Testis (tissue), 2 donors: ENCODE measurements at regions not wholly inside any gene's neighbourhood (a gene's known extent, or its start where the extent isn't known, plus 50 kb on each side); places are given as distances from the start of the nearest gene placed in this dataset.

Experiments used
- DNase-seq: peaks from one replicate; pipeline ENCODE4 v3.0.0-alpha.2; 2019
- H3K27ac ChIP-seq, 2 donors: fragments of 200-600 bp; sonication (generic); one replicate each; pipeline ENCODE4 v1.5.1; 2019
- H3K27me3 ChIP-seq: fragments of 200-600 bp; sonication (generic); one replicate; pipeline ENCODE4 v1.5.1; 2019
- H3K36me3 ChIP-seq: fragments of 200-600 bp; sonication (generic); one replicate; pipeline ENCODE4 v1.5.1; 2017; ENCODE audit warnings: low read depth; ENCODE audit errors: missing control alignments
- H3K4me1 ChIP-seq: fragments of 200-600 bp; sonication (generic); one replicate; pipeline ENCODE4 v1.5.1; 2019
- H3K4me3 ChIP-seq, 2 donors: fragments of 200-600 bp; sonication (generic); one replicate each; pipeline ENCODE4 v1.5.1; 2017 to 2019
- H3K9me3 ChIP-seq: fragments of 200-600 bp; sonication (generic); one replicate; pipeline ENCODE4 v1.5.1; 2017
- POLR2A ChIP-seq: fragments of 450-650 bp; IDR thresholded peaks from one replicate; pipeline ENCODE4 v1.6.1; 2017; ENCODE audit warnings: antibody characterized with exemption, mild to moderate bottlenecking, moderate library complexity
- WGBS, 2 donors: methylation state at CpG; one replicate each; pipeline ENCODE4 v1.1.5; 2018; 5-methylcytosine and 5-hydroxymethylcytosine counted together
- intact Hi-C: fragments of 100-400 bp; cut with DNase I; formaldehyde crosslinking; loops from one replicate; pipeline ENCODE4 v1.15.1; 2023; ENCODE audit warnings: low total_unique reads
- TF ChIP-seq, protein P1 (sequence below), 3 experiments: fragments of 450-650 bp in 2 of 3; fragments of 200-600 bp in 1 of 3; sonication (generic) in 1 of 3; IDR thresholded peaks; one replicate each; pipeline ENCODE4 v1.5.1; 2016 to 2019; ENCODE audit warnings: antibody characterized with exemption in 3 of 3, mild to moderate bottlenecking in 2 of 3, moderate library complexity in 1 of 3

DNA sequence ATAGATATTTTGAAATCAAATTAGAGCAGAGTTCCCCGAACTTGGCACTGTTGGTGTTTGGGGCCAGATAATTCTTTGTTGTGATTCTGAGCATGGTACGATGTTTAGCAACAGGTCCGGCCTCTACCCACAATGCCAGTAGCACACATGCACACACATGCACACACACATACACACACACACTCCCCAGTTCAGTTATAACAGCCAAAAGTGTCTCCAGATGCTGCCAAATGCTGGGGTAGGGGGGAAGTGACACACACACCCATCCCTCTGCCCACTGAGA lies 96.8 kb upstream of the PSMD7 start:
- intact Hi-C loops: no loop called here
- 85 to 88% methylated on average over 3 of the region's 3 CpGs for WGBS, 2 donors
- Histone ChIP-seq H3K27me3 (no peaks in the 10 kb centered on the region), H3K36me3 (no peaks in the 10 kb centered on the region), H3K4me1 (no peaks in the 10 kb centered on the region), H3K4me3 (no peak overlapping the region), H3K9me3 (no peaks in the 10 kb centered on the region), H3K27ac (no peak overlapping the region)
- TF ChIP-seq POLR2A: no peak
- TF ChIP-seq, protein P1, sequence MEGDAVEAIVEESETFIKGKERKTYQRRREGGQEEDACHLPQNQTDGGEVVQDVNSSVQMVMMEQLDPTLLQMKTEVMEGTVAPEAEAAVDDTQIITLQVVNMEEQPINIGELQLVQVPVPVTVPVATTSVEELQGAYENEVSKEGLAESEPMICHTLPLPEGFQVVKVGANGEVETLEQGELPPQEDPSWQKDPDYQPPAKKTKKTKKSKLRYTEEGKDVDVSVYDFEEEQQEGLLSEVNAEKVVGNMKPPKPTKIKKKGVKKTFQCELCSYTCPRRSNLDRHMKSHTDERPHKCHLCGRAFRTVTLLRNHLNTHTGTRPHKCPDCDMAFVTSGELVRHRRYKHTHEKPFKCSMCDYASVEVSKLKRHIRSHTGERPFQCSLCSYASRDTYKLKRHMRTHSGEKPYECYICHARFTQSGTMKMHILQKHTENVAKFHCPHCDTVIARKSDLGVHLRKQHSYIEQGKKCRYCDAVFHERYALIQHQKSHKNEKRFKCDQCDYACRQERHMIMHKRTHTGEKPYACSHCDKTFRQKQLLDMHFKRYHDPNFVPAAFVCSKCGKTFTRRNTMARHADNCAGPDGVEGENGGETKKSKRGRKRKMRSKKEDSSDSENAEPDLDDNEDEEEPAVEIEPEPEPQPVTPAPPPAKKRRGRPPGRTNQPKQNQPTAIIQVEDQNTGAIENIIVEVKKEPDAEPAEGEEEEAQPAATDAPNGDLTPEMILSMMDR (IDR thresholded peaks at IDR 0.05): no peak
- DNase-seq: no peak

DNA sequence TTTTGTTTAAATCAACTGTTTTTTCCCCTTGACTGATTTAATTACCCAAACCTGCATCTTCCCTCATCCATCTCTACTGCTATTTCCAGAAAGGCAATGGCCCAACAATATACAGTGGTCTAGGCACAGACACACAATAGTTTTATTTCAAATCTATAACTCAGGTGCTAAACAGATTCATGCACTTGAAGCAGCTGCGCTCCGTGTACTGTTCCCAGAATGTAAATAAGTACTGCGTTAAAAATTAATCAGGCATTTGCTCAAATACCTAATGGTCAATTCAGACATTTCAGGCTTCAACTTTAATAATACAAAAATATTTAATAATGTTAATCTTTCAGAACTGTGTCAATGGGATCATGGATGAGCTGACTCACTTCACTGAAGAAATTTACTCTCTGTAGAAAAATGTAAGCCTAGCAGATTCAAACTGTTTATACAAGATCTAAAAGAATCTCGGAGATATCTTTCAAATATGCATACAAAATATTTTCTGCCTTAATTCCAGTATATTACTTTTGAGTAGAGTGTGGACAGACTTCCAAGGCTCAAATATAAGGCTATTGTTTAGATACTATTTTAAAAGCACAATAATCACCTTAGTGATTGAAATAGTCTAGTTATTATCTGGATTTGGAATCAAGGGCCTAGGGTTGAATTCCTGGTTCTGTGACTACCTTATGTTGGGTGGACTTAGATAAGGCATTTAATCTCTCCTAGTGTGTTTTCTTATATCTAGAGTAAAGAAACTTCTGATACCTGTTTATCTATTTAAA lies 97.4 kb upstream of the PSMD7 start:
- TF ChIP-seq POLR2A: no peak
- TF ChIP-seq, protein P1 (IDR thresholded peaks at IDR 0.05): no peak
- DNase-seq: no peak
- WGBS, 2 donors: 93 to 98% methylated on average over 4 of the region's 4 CpGs
- H3K4me1 ChIP-seq: no peaks in the 10 kb centered on the region
- intact Hi-C loops: no loop called here
- no peaks in the 10 kb centered on the region for H3K27me3 ChIP-seq
- no peaks in the 10 kb centered on the region for H3K36me3 ChIP-seq
- H3K27ac ChIP-seq: no peak overlapping the region
- no peak overlapping the region for H3K4me3 ChIP-seq
- H3K9me3 ChIP-seq: no peaks in the 10 kb centered on the region

DNA sequence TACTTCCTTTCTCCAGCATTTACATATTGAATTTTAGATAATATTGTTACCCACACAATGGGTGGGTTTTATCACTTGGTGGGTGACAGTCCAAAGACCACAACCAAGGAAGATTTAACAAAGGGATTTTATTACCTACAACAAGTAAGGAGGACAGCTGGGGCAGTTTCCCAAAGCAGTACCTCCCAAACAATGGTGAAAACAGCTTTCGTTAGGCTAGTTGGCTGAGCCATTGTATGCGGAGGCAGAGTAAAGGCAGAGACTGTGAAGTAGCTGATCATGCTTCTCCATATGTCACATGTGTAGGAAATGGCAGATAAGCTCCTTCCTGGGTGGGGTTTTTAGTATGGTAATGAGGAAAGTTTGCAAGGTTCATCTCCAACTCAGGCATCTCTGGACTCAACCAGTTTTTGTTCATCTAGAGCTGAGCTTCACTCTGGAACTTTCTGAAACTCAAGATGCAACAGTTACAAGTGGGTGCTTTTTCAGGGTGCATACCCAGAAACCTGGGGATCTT lies 104.3 kb upstream of the PSMD7 start:
- no peak overlapping the region for H3K4me3 ChIP-seq
- H3K36me3 ChIP-seq: no peaks in the 10 kb centered on the region
- no peaks in the 10 kb centered on the region for H3K27me3 ChIP-seq
- no peaks in the 10 kb centered on the region for H3K4me1 ChIP-seq
- H3K9me3 ChIP-seq: no peaks in the 10 kb centered on the region
- intact Hi-C loops: no loop called here
- 95 to 100% methylated on average over 2 of the region's 2 CpGs for WGBS, 2 donors
- no peak for TF ChIP-seq POLR2A
- TF ChIP-seq, protein P1 (IDR thresholded peaks at IDR 0.05): no peak
- H3K27ac ChIP-seq: no peak overlapping the region
- no peak for DNase-seq

DNA sequence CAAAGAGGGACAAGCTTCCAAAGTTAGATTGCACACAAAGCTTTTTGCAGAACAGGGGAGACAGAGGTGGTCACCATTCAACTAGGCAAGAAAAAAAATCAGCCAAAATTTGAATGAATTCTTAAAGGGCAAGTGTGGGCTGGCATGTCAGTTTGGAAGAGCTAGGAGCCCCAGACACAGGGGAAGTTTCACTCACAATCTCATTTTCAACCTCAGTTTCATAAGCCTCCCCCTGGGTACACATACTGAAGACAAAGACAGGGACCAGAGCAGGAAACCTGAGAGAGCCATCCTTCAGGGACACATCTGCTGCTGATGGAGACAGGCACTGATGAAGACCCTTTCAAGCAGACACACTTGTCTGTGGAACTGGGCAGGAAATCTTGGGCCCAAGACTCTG lies 106.3 kb upstream of the PSMD7 start:
- no peak for TF ChIP-seq POLR2A
- TF ChIP-seq, protein P1 (IDR thresholded peaks at IDR 0.05): no peak

DNA sequence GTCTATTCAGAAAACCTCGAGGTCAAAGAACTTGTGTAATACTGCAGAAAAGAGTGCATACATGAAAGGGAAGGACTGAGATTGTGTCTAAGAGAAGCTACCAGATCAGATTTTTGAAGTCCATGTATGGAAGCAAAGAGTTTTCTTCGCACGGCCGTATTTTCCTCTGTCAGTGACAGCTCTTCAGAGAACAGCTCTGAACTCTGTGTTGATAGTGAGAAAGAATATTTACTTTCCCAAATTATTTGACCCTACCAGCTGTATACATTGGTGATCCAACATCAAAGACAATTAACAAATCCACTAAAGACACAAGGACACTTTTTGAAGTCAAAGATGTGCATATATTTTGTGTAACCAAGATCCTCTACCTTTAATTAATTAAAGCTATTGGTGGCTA lies 107.8 kb upstream of the PSMD7 start:
- H3K27ac ChIP-seq: no peak overlapping the region
- WGBS, 2 donors: 91 to 93% methylated on average over 4 of the region's 4 CpGs
- no peaks in the 10 kb centered on the region for H3K36me3 ChIP-seq
- TF ChIP-seq, protein P1 (IDR thresholded peaks at IDR 0.05): no peak
- no peak for TF ChIP-seq POLR2A
- H3K9me3 ChIP-seq: no peaks in the 10 kb centered on the region
- intact Hi-C loops: no loop called here
- DNase-seq: no peak
- no peaks in the 10 kb centered on the region for H3K4me1 ChIP-seq
- H3K4me3 ChIP-seq: no peak overlapping the region
- no peaks in the 10 kb centered on the region for H3K27me3 ChIP-seq

More for the DNA sequence above, 106.3 kb upstream of the PSMD7 start:
- Histone ChIP-seq H3K9me3 (no peaks in the 10 kb centered on the region), H3K4me3 (no peak overlapping the region), H3K27ac (no peak overlapping the region), H3K27me3 (no peaks in the 10 kb centered on the region), H3K36me3 (no peaks in the 10 kb centered on the region), H3K4me1 (no peaks in the 10 kb centered on the region)
- intact Hi-C loops: no loop called here
- DNase-seq: no peak
